HG03025 (cell line): ENCODE measurements at regions not wholly inside any gene's neighbourhood (a gene's known extent, or its start where the extent isn't known, plus 50 kb on each side); places are given as distances from the start of the nearest gene placed in this dataset.

Source experiments
- ATAC-seq: cut with Tn5 transposase; IDR thresholded peaks from one replicate; pipeline ENCODE4 v1.9.1; 2021; ENCODE audit warnings: mild to moderate bottlenecking, moderate library complexity; ENCODE audit not compliant: unreplicated experiment, low FRiP score

GRCh38 chr5:2147504-2148311 is 265.0 kb upstream of the IRX4 start:
- no peak for ATAC-seq

- ATAC-seq: no peak
These were observed 261.1 kb upstream of the IRX4 start for GRCh38 chr5:2143646-2144353.

GRCh38 chr5:2143088-2143487 is 260.4 kb upstream of the IRX4 start:
- ATAC-seq: no peak

- no peak for ATAC-seq
These were observed 259.8 kb upstream of the IRX4 start for GRCh38 chr5:2142456-2142954.

- ATAC-seq: no peak
These were observed 258.7 kb upstream of the IRX4 start for GRCh38 chr5:2141254-2142000.

- no peak for ATAC-seq
These were observed 257.9 kb upstream of the IRX4 start for GRCh38 chr5:2140501-2141175.

GRCh38 chr5:2139478-2139877 is 256.8 kb upstream of the IRX4 start:
- no peak for ATAC-seq

- ATAC-seq: no peak
These were observed 256.2 kb upstream of the IRX4 start for GRCh38 chr5:2138896-2139295.

- no peak for ATAC-seq
These were observed 254.8 kb upstream of the IRX4 start for GRCh38 chr5:2137444-2138050.

GRCh38 chr5:2136728-2137333 is 254.1 kb upstream of the IRX4 start:
- ATAC-seq: no peak

- ATAC-seq: no peak
These were observed 253.1 kb upstream of the IRX4 start for GRCh38 chr5:2135833-2136232.

- no peak for ATAC-seq
These were observed 252.6 kb upstream of the IRX4 start for GRCh38 chr5:2135354-2135753.

- ATAC-seq: no peak
These were observed 252.0 kb upstream of the IRX4 start for GRCh38 chr5:2134543-2135292.

GRCh38 chr5:2133936-2134335 is 251.2 kb upstream of the IRX4 start:
- no peak for ATAC-seq

- ATAC-seq: no peak
These were observed 250.4 kb upstream of the IRX4 start for GRCh38 chr5:2133080-2133479.

GRCh38 chr5:2132497-2132847 is 249.7 kb upstream of the IRX4 start:
- no peak for ATAC-seq

- no peak for ATAC-seq
These were observed 249.2 kb upstream of the IRX4 start for GRCh38 chr5:2131826-2132496.

GRCh38 chr5:2131196-2131595 is 248.5 kb upstream of the IRX4 start:
- ATAC-seq: no peak

GRCh38 chr5:2130361-2130760 is 247.6 kb upstream of the IRX4 start:
- no peak for ATAC-seq
